ENCODE measurements at regions not wholly inside any gene's neighbourhood (a gene's known extent, or its start where the extent isn't known, plus 50 kb on each side); places are given as distances from the start of the nearest gene placed in this dataset.

DNA sequence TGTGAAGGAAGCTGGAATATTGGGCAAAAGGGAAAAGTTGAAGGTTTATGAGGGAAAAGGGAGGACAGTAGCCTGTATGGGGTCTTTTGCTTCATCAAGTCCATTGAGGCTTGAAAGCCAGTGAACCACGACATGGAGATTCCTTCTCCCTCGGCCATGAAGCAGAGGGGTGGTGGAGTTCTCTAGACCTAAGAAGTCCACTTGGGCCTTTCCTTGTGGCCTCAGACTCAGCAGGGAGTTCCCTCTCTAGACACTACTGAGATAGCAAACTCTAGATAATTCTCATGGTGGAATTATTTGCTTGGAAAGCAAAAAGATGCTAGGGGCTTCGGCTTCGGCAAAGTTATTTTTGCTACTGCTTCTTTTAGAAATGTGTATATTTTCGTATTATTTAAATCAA lies 78.5 kb downstream of the FOXD1 start:
- H2AFZ ChIP-seq = no peak overlapping the region

GRCh38 chr5:73369278-73369677 lies 79.3 kb downstream of the FOXD1 start:
- Histone ChIP-seq H2AFZ (no peak overlapping the region), H3K9me2 (replicated peaks; ENCODE audit: insufficient read depth) (no peaks in the 10 kb centered on the region), H4K20me1 (ENCODE audit: insufficient read depth, poor library complexity, severe bottlenecking) (no peaks in the 10 kb centered on the region), H3K79me2 (no peaks in the 10 kb centered on the region), H3K9me3 (ENCODE audit: low read depth) (no peaks in the 10 kb centered on the region), H3K4me1 (ENCODE audit: insufficient read depth) (peaks cover 20% of the 10 kb centered on the region), H3K4me3 (no peak overlapping the region), H3K27ac (no peak overlapping the region), H3K36me3 (replicated peaks; ENCODE audit: insufficient read depth, low read depth) (no peaks in the 10 kb centered on the region), H3K27me3 (no peaks in the 10 kb centered on the region), H3K4me2 (no peak overlapping the region)
- 89% methylated on average over 5 of the region's 5 CpGs for WGBS (ENCODE audit: low lambda C conversion rate, missing lambda C conversion rate)
- DNase-seq (ENCODE audit: low spot score) = no peak
- TF ChIP-seq EZH2 (IDR thresholded peaks at IDR 0.05; ENCODE audit: borderline replicate concordance) = no peak
- TF ChIP-seq CTCF (IDR thresholded peaks at IDR 0.05; ENCODE audit: poor library complexity) = no peak
- no peak for TF ChIP-seq EZH2phosphoT487 (IDR thresholded peaks at IDR 0.05; ENCODE audit: low read depth, severe bottlenecking, unreplicated experiment)

More for the DNA sequence above, 78.5 kb downstream of the FOXD1 start:
- no peak overlapping the region for H3K4me2 ChIP-seq
- DNase-seq (ENCODE audit: low spot score) = no peak
- H3K9me3 ChIP-seq (ENCODE audit: low read depth) = no peaks in the 10 kb centered on the region
- no peak overlapping the region for H3K27ac ChIP-seq
- H3K4me1 ChIP-seq (ENCODE audit: insufficient read depth) = peaks cover 20% of the 10 kb centered on the region
- H3K4me3 ChIP-seq = no peak overlapping the region
- 79% methylated on average over 5 of the region's 5 CpGs for WGBS (ENCODE audit: low lambda C conversion rate, missing lambda C conversion rate)
- H4K20me1 ChIP-seq (ENCODE audit: insufficient read depth, poor library complexity, severe bottlenecking) = no peaks in the 10 kb centered on the region
- no peaks in the 10 kb centered on the region for H3K27me3 ChIP-seq
- no peaks in the 10 kb centered on the region for H3K9me2 ChIP-seq (replicated peaks; ENCODE audit: insufficient read depth)
- H3K36me3 ChIP-seq (replicated peaks; ENCODE audit: insufficient read depth, low read depth) = no peaks in the 10 kb centered on the region
- no peaks in the 10 kb centered on the region for H3K79me2 ChIP-seq
- TF ChIP-seq EZH2 (IDR thresholded peaks at IDR 0.05; ENCODE audit: borderline replicate concordance) = no peak
- TF ChIP-seq CTCF (IDR thresholded peaks at IDR 0.05; ENCODE audit: poor library complexity) = no peak
- TF ChIP-seq EZH2phosphoT487 (IDR thresholded peaks at IDR 0.05; ENCODE audit: low read depth, severe bottlenecking, unreplicated experiment) = no peak

GRCh38 chr5:73367650-73368049 lies 80.9 kb downstream of the FOXD1 start:
- Histone ChIP-seq H3K36me3 (replicated peaks; ENCODE audit: insufficient read depth, low read depth) (no peaks in the 10 kb centered on the region), H4K20me1 (ENCODE audit: insufficient read depth, poor library complexity, severe bottlenecking) (no peaks in the 10 kb centered on the region), H3K4me1 (ENCODE audit: insufficient read depth) (peaks cover 20% of the 10 kb centered on the region), H3K27ac (no peak overlapping the region), H3K27me3 (peaks cover under 1% of the 10 kb centered on the region), H3K4me3 (no peak overlapping the region), H3K9me2 (replicated peaks; ENCODE audit: insufficient read depth) (no peaks in the 10 kb centered on the region), H3K4me2 (no peak overlapping the region), H2AFZ (no peak overlapping the region), H3K79me2 (no peaks in the 10 kb centered on the region), H3K9me3 (ENCODE audit: low read depth) (no peaks in the 10 kb centered on the region)
- no peak for TF ChIP-seq EZH2 (IDR thresholded peaks at IDR 0.05; ENCODE audit: borderline replicate concordance)
- no peak for TF ChIP-seq EZH2phosphoT487 (IDR thresholded peaks at IDR 0.05; ENCODE audit: low read depth, severe bottlenecking, unreplicated experiment)
- no peak for TF ChIP-seq CTCF (IDR thresholded peaks at IDR 0.05; ENCODE audit: poor library complexity)
- WGBS (ENCODE audit: low lambda C conversion rate, missing lambda C conversion rate) = 98% methylated on average over 2 of the region's 2 CpGs
- DNase-seq (ENCODE audit: low spot score) = no peak
